Suprapubic skin (tissue), 4 donors: ENCODE measurements at regions not wholly inside any gene's neighbourhood (a gene's known extent, or its start where the extent isn't known, plus 50 kb on each side); places are given as distances from the start of the nearest gene placed in this dataset.

Experiments
- DNase-seq, 2 donors: peaks; one replicate each; pipeline ENCODE4 v3.0.0-alpha.2; 2019; ENCODE audit warnings: low spot score in 2 of 2
- H3K27ac ChIP-seq: fragments of 200-600 bp; sonication (generic); one replicate; pipeline ENCODE4 v1.5.1; 2019
- H3K27me3 ChIP-seq: fragments of 200-600 bp; sonication (generic); one replicate; pipeline ENCODE4 v1.5.1; 2019
- H3K36me3 ChIP-seq: fragments of 200-600 bp; sonication (generic); one replicate; pipeline ENCODE4 v1.5.1; 2019
- H3K4me1 ChIP-seq: fragments of 200-600 bp; sonication (generic); one replicate; pipeline ENCODE4 v1.5.1; 2019
- H3K4me3 ChIP-seq: fragments of 200-600 bp; sonication (generic); one replicate; pipeline ENCODE4 v1.5.1; 2019; ENCODE audit warnings: mild to moderate bottlenecking
- H3K9me3 ChIP-seq: fragments of 200-600 bp; sonication (generic); one replicate; pipeline ENCODE4 v1.5.1; 2019
- CTCF ChIP-seq, 2 donors: fragments of 200-600 bp in 1 of 2; fragments of 450-650 bp in 1 of 2; sonication (generic) in 1 of 2; IDR thresholded peaks; one replicate each; pipeline ENCODE4 v1.5.1; 2016 to 2019; ENCODE audit warnings: antibody characterized with exemption in 2 of 2, mild to moderate bottlenecking in 1 of 2, moderate library complexity in 1 of 2
- EP300 ChIP-seq: sonication (generic); formaldehyde crosslinking; IDR thresholded peaks from one replicate; pipeline ENCODE4 v1.6.1; 2017; ENCODE audit warnings: antibody characterized with exemption
- POLR2A ChIP-seq, 2 donors: fragments of 450-650 bp; IDR thresholded peaks; one replicate each; pipeline ENCODE4 v1.6.1; 2017; ENCODE audit warnings: antibody characterized with exemption in 2 of 2, mild to moderate bottlenecking in 2 of 2, moderate library complexity in 2 of 2
- POLR2AphosphoS5 ChIP-seq, 3 donors: sonication (generic); formaldehyde crosslinking; IDR thresholded peaks; one replicate each; pipeline ENCODE4 v1.6.1; 2017; ENCODE audit warnings: antibody characterized with exemption in 3 of 3
- whole genome bisulfite sequencing: methylation state at CpG from one replicate; pipeline ENCODE4 v1.1.5; 2018; 5-methylcytosine and 5-hydroxymethylcytosine counted together

GRCh38 chr1:81190003-81190402 lies 610.7 kb upstream of the ADGRL2 start:
- WGBS, result 91% methylated on average over 3 of the region's 3 CpGs
- Histone ChIP-seq H3K36me3 (no peaks in the 10 kb centered on the region), H3K4me3 (no peak overlapping the region), H3K4me1 (peaks cover 5% of the 10 kb centered on the region), H3K9me3 (no peaks in the 10 kb centered on the region), H3K27ac (no peak overlapping the region), H3K27me3 (no peaks in the 10 kb centered on the region)
- no peak for DNase-seq
- no peak for TF ChIP-seq EP300
- TF ChIP-seq POLR2A (IDR thresholded peaks at IDR 0.05), result no peak
- no peak for TF ChIP-seq POLR2AphosphoS5 (IDR thresholded peaks at IDR 0.05)
- TF ChIP-seq CTCF (IDR thresholded peaks at IDR 0.05), result no peak

- H3K36me3 ChIP-seq, result no peaks in the 10 kb centered on the region
- DNase-seq, result no peak
- no peak overlapping the region for H3K27ac ChIP-seq
- H3K9me3 ChIP-seq, result no peaks in the 10 kb centered on the region
- TF ChIP-seq EP300, result no peak
- no peak for TF ChIP-seq POLR2AphosphoS5 (IDR thresholded peaks at IDR 0.05)
- no peak for TF ChIP-seq POLR2A (IDR thresholded peaks at IDR 0.05)
- no peak for TF ChIP-seq CTCF (IDR thresholded peaks at IDR 0.05)
- peaks cover 5% of the 10 kb centered on the region for H3K4me1 ChIP-seq
- H3K27me3 ChIP-seq, result no peaks in the 10 kb centered on the region
- WGBS, result 95% methylated on average over 1 of the region's 1 CpG
- H3K4me3 ChIP-seq, result no peak overlapping the region
Measured at GRCh38 chr1:81187635-81188034, 613.1 kb upstream of the ADGRL2 start.

GRCh38 chr1:81186261-81186660 lies 614.5 kb upstream of the ADGRL2 start:
- no peaks in the 10 kb centered on the region for H3K9me3 ChIP-seq
- no peak for DNase-seq
- peaks cover 5% of the 10 kb centered on the region for H3K4me1 ChIP-seq
- no peaks in the 10 kb centered on the region for H3K27me3 ChIP-seq
- no peak overlapping the region for H3K4me3 ChIP-seq
- no peaks in the 10 kb centered on the region for H3K36me3 ChIP-seq
- TF ChIP-seq EP300 (no peak), CTCF (IDR thresholded peaks at IDR 0.05) (no peak), POLR2A (IDR thresholded peaks at IDR 0.05) (no peak), POLR2AphosphoS5 (IDR thresholded peaks at IDR 0.05) (no peak)
- no peak overlapping the region for H3K27ac ChIP-seq
- 53% methylated on average over 2 of the region's 2 CpGs for WGBS

DNA sequence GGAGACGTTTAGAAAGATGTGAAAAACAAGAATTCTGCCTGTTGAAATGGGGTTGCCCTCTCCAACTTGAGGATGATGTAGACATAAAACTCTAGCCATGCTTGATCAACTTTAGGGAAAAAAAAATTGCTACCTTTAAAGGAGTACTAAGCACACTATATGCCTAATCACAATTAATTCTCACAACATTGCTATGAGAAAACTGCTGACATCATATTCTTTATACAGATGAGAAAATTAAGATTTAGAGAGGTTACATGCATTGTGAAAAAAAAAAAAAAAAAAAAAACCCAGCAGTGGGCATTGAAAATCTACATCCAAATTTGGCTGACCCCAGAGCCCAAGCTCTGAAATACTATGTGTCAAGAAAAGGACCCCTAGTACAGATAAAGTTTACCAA lies 617.2 kb upstream of the ADGRL2 start:
- Histone ChIP-seq H3K9me3 (no peaks in the 10 kb centered on the region), H3K27ac (no peak overlapping the region), H3K4me3 (no peak overlapping the region), H3K4me1 (peaks cover 5% of the 10 kb centered on the region), H3K27me3 (no peaks in the 10 kb centered on the region), H3K36me3 (no peaks in the 10 kb centered on the region)
- no peak for TF ChIP-seq POLR2A (IDR thresholded peaks at IDR 0.05)
- no peak for TF ChIP-seq CTCF (IDR thresholded peaks at IDR 0.05)
- no peak for TF ChIP-seq POLR2AphosphoS5 (IDR thresholded peaks at IDR 0.05)
- TF ChIP-seq EP300, result no peak
- WGBS, result 88% methylated on average over 1 of the region's 1 CpG
- no peak for DNase-seq

DNA sequence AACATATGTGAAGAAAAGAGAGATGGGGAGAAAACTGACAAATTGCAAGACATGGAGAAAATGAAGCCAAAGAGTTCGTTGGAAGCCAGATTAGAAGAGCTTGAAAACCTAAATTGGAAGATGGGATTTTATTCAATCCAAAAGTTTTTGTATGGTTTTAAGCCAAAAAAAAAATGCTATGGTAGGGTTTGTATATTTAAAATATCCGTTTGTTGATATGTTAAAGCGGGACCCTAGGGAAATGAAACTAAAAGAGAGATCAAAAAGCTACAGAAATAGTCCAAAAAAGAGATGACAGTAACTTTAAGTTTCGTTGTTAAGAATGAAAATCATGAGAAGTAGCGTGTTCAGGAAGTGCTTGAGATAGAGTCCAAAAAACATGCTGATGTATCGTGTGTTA lies 617.7 kb upstream of the ADGRL2 start:
- H3K36me3 ChIP-seq, result no peaks in the 10 kb centered on the region
- no peak for DNase-seq
- no peak overlapping the region for H3K4me3 ChIP-seq
- no peak for TF ChIP-seq POLR2AphosphoS5 (IDR thresholded peaks at IDR 0.05)
- no peak for TF ChIP-seq POLR2A (IDR thresholded peaks at IDR 0.05)
- no peak for TF ChIP-seq EP300
- TF ChIP-seq CTCF (IDR thresholded peaks at IDR 0.05), result no peak
- no peak overlapping the region for H3K27ac ChIP-seq
- peaks cover 5% of the 10 kb centered on the region for H3K4me1 ChIP-seq
- no peaks in the 10 kb centered on the region for H3K9me3 ChIP-seq
- WGBS, result 81% methylated on average over 6 of the region's 6 CpGs
- no peaks in the 10 kb centered on the region for H3K27me3 ChIP-seq
